HEK293T (cell line): ENCODE measurements at regions not wholly inside any gene's neighbourhood (a gene's known extent, or its start where the extent isn't known, plus 50 kb on each side); places are given as distances from the start of the nearest gene placed in this dataset.

Experiments used
- CTCF ChIA-PET: fragments of 350-600 bp; formaldehyde crosslinking; extraction: SDS; loops from one replicate; lab custom pipeline; 2021; ENCODE audit warnings: antibody characterized with exemption, inconsistent platforms; lab: Yijun Ruan, JAX
- POLR2A ChIA-PET: fragments of 350-600 bp; formaldehyde crosslinking; extraction: SDS; loops from one replicate; lab custom pipeline; 2020; ENCODE audit warnings: antibody characterized with exemption, inconsistent platforms; lab: Yijun Ruan, JAX
- DNase-seq: peaks from one replicate; pipeline ENCODE4 v3.0.0; 2012; ENCODE audit warnings: mixed read lengths; ENCODE audit errors: extremely low spot score
- ARNT ChIP-seq: fragments of 450-650 bp; IDR thresholded peaks from 2 replicates; pipeline ENCODE4 v1.6.1; 2017; ENCODE audit warnings: mild to moderate bottlenecking
- BHLHE40 ChIP-seq: fragments of 450-650 bp; IDR thresholded peaks from 2 replicates; pipeline ENCODE4 v1.6.1; 2016; ENCODE audit warnings: mild to moderate bottlenecking, moderate library complexity, borderline replicate concordance
- CTBP1 ChIP-seq: fragments of 450-650 bp; IDR thresholded peaks from 2 replicates; pipeline ENCODE4 v1.6.1; 2016; ENCODE audit warnings: borderline replicate concordance
- ELF4 ChIP-seq: fragments of 450-650 bp; IDR thresholded peaks from 2 replicates; pipeline ENCODE4 v1.6.1; 2017; ENCODE audit warnings: antibody characterized with exemption
- FOXA1 ChIP-seq: fragments of 450-650 bp; IDR thresholded peaks from 2 replicates; pipeline ENCODE4 v1.6.1; 2016; ENCODE audit warnings: mild to moderate bottlenecking
- FOXK2 ChIP-seq: fragments of 450-650 bp; IDR thresholded peaks from 2 replicates; pipeline ENCODE4 v1.6.1; 2016; ENCODE audit warnings: mild to moderate bottlenecking
- FOXM1 ChIP-seq: fragments of 450-650 bp; IDR thresholded peaks from 2 replicates; pipeline ENCODE4 v1.6.1; 2017; ENCODE audit warnings: mild to moderate bottlenecking, borderline replicate concordance
- HDGF ChIP-seq: fragments of 450-650 bp; IDR thresholded peaks from 2 replicates; pipeline ENCODE4 v1.6.1; 2017; ENCODE audit warnings: antibody characterized with exemption, borderline replicate concordance
- L3MBTL2 ChIP-seq: fragments of 450-650 bp; conservative IDR thresholded peaks from 2 replicates; pipeline ENCODE4 v1.6.1; 2016; ENCODE audit warnings: mild to moderate bottlenecking
- LEF1 ChIP-seq: fragments of 450-650 bp; IDR thresholded peaks from 2 replicates; pipeline ENCODE4 v1.6.1; 2017; ENCODE audit warnings: mild to moderate bottlenecking, borderline replicate concordance
- NFRKB ChIP-seq: fragments of 450-650 bp; IDR thresholded peaks from 2 replicates; pipeline ENCODE4 v1.6.1; 2016; ENCODE audit warnings: mild to moderate bottlenecking, moderate library complexity
- SP1 ChIP-seq: fragments of 450-650 bp; IDR thresholded peaks from 2 replicates; pipeline ENCODE4 v1.6.1; 2017
- SUZ12 ChIP-seq: fragments of 450-650 bp; IDR thresholded peaks from 2 replicates; pipeline ENCODE4 v1.6.1; 2016; ENCODE audit warnings: mild to moderate bottlenecking
- TARDBP ChIP-seq: fragments of 450-650 bp; IDR thresholded peaks from 2 replicates; pipeline ENCODE4 v1.6.1; 2016
- ZNF384 ChIP-seq: fragments of 450-650 bp; IDR thresholded peaks from 2 replicates; pipeline ENCODE4 v1.6.1; 2016
- TF ChIP-seq, protein P1 (sequence below): fragments of 450-650 bp; IDR thresholded peaks from 2 replicates; pipeline ENCODE4 v1.6.1; 2016

DNA sequence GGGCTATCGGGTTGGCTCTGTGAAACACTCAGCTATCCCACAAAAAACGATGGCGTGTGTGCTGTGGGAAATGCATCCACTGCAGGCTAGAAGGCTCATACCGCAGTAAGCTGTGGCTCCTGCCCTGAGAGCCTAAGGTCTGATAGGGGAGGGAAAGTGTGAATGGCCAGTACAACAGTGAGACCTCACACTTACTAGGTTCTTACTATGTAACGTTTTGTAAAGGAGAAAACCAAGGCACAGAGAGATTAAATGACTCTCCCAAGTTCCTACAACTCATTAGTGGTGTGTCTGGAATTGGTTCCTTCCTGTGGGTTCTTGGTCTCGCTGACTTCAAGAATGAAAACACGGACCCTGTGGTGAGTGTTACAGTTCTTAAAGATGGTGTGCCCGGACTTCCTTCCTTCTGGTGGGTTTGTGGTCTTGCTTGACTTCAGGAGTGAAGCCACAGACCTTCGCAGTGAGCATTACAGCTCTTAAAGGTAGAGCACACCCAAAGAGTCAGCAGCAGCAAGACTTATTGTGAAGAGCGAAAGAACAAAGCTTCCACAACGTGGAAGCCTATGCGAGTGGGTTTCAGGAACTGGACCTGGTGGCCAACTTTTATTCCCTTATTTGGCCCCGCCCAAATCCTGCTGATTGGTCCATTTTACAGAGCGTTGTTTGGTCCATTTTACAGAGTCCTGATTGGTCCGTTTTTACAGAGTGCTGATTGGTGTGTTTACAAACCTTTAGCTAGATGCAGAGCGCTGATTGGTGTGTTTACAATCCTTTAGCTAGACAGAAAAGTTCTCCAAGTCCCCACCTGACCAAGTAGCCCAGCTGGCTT is 161.7 kb downstream of the POLR2M start:
- TF ChIP-seq ARNT (no peak), CTBP1 (no peak), HDGF (no peak), LEF1 (no peak), SUZ12 (no peak), ZNF384 (no peak), TARDBP (no peak), ELF4 (no peak), L3MBTL2 (no peak), FOXA1 (no peak), FOXK2 (no peak), BHLHE40 (no peak), SP1 (no peak)
- TF ChIP-seq, protein P1, sequence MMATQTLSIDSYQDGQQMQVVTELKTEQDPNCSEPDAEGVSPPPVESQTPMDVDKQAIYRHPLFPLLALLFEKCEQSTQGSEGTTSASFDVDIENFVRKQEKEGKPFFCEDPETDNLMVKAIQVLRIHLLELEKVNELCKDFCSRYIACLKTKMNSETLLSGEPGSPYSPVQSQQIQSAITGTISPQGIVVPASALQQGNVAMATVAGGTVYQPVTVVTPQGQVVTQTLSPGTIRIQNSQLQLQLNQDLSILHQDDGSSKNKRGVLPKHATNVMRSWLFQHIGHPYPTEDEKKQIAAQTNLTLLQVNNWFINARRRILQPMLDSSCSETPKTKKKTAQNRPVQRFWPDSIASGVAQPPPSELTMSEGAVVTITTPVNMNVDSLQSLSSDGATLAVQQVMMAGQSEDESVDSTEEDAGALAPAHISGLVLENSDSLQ, result no peak
- DNase-seq, result no peak
- ChIA-PET POLR2A (no interaction called here), CTCF (no interaction called here)

DNA sequence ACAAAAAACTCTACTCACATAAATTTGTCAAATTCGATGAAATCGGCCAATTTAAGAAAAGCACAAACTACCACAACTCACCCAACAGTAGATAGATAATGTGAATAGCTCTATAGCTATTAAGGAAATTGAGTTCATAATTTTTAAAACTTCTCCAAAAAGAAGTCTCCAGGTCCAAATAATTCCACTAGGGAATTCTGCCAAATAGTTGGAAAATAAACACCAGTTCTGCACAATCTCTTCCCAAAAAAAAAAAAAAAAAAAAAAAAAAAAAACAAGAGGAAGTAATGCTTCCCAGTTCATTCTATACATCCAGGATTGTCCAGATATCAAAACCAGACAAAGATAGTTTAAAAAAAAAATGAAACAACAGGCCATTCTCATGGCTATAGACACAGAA is 164.2 kb downstream of the POLR2M start:
- ChIA-PET POLR2A (no interaction called here), CTCF (no interaction called here)
- TF ChIP-seq HDGF (no peak), ARNT (no peak), ZNF384 (peak; percentile 27; the same call in 1 of the 2 replicates)
- TF ChIP-seq, protein P1, result no peak
- no peak for DNase-seq

DNA sequence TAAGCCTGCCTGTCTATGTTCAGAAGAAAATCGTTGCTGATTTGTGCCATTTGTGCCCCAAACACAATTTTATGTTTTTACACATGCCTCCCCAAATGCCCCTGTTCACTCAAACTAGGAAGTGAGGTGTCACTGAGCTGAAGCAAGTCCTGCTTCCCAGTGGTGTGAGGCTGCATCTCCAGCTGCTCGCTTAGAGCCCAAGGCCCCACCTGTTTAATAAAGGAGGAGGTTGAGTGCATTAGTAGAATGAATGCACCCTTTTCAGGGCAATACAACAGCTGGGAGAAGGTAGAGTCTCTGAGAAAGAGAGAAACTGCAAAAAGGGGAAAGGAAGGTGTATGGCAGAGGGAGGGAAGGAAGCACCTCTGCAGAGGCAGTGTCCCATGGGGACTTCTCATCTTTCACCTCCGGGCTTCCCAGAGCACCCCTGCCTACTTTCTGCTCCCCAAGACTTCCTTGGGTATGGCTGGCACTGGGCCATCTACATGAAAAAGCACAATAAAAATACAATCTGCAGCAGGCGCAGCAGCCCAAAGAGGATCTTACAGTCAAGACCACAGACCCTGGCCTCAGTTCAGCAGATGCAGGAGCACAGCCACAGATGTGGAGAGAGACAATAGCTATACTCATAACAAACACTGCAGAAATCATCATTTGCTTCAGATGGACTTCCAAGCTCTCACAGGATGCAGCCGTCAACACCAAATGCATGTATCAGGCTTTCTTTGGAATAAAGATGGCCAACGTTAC is 165.9 kb downstream of the POLR2M start:
- no peak for DNase-seq
- no peak for TF ChIP-seq FOXK2
- TF ChIP-seq ZNF384, result no peak
- TF ChIP-seq CTBP1, result no peak
- no peak for TF ChIP-seq FOXM1
- TF ChIP-seq TARDBP, result no peak
- no peak for TF ChIP-seq FOXA1
- TF ChIP-seq L3MBTL2, result no peak
- no peak for TF ChIP-seq LEF1
- TF ChIP-seq ELF4, result no peak
- TF ChIP-seq SP1, result no peak
- TF ChIP-seq NFRKB, result no peak
- no peak for TF ChIP-seq HDGF
- TF ChIP-seq ARNT, result no peak
- TF ChIP-seq, protein P1, result no peak
- TF ChIP-seq BHLHE40, result no peak
- ChIA-PET POLR2A (no interaction called here), CTCF (interaction anchor here (1.4 kb wide), 1 partner anchor 197 kb away, joined by 3 read pairs; no protein-coding TSS in a partner anchor)

DNA sequence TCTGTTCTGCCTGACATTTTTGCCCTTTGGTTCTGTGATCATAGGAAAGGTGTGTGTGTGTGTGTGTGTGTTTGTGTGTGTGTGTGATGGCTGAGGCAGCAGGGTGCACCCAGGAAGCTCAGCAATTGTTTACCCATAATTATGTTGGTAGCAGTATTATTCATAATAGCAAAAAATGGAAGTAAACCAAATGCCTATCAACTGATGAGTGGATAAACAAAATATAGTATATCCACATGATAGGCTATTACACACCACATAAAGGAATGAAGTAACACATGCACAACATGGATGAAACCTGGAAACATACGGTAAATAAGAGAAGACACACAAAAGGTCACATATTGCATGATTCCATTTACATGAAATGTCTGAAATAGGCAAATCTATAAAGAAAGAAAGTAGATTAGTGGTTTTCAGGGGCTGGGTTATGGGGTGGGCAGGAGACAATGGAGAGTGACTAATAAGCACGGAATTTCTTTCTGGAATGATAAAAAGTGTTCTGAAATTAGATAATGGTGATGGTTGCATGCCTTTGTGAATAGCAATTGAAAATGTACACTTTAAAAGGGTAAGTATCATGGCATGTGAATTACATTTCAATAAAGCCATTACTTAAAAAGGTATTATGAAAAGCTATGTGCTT is 167.2 kb downstream of the POLR2M start:
- TF ChIP-seq TARDBP, result no peak
- no peak for TF ChIP-seq ZNF384
- TF ChIP-seq FOXK2, result no peak
- no peak for TF ChIP-seq SUZ12
- TF ChIP-seq FOXA1, result no peak
- no peak for TF ChIP-seq LEF1
- no peak for TF ChIP-seq L3MBTL2
- TF ChIP-seq CTBP1, result no peak
- DNase-seq, result no peak
- POLR2A ChIA-PET, result no interaction called here

DNA sequence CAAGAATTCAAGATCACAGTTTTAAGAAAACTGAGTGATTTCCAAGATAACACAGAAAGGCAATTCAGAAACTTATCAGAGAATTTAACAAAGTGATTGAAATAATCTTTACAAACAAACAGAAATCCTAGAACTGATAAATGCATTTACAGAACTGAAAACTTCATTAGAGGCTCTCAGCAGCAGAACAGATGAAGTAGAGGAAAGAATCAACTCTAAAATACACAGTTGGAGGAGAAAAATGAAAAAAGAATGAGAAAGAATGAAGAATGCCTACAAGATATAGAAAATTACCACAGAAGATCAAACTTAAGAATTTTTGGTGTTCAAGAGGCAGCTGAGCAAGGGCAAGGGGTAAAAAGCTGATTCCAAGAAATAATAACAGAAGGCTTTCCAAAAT is 168.8 kb downstream of the POLR2M start:
- CTCF ChIA-PET, result no interaction called here
- no peak for TF ChIP-seq HDGF
- TF ChIP-seq LEF1, result no peak
- no peak for TF ChIP-seq FOXM1
- no peak for TF ChIP-seq TARDBP
- no peak for TF ChIP-seq FOXA1
- TF ChIP-seq BHLHE40, result no peak
- TF ChIP-seq SP1, result no peak
- TF ChIP-seq CTBP1, result no peak
- POLR2A ChIA-PET, result no interaction called here
- DNase-seq, result no peak

More for the DNA sequence above, 167.2 kb downstream of the POLR2M start:
- CTCF ChIA-PET, result interaction anchor here (0.7 kb wide), 1 partner anchor 142 kb away, joined by 5 read pairs; no protein-coding TSS in a partner anchor
